MM.1S (cell line): ENCODE measurements at regions not wholly inside any gene's neighbourhood (a gene's known extent, or its start where the extent isn't known, plus 50 kb on each side); places are given as distances from the start of the nearest gene placed in this dataset.

ENCODE experiments used
- DNase-seq: peaks from one replicate; pipeline ENCODE4 v3.0.0-alpha.2; 2015
- H2AFZ ChIP-seq: fragments of 300-600 bp; sonication (generic); 2 replicates; pipeline ENCODE4 v1.6.0; 2016; ENCODE audit warnings: antibody characterized with exemption, low read length
- H3F3A ChIP-seq: fragments of 300-600 bp; sonication (generic); 2 replicates; pipeline ENCODE4 v1.6.1; 2016; ENCODE audit warnings: mild to moderate bottlenecking, antibody characterized with exemption, low read length, moderate library complexity, mixed read lengths; ENCODE audit not compliant: insufficient read depth
- H3K27ac ChIP-seq: fragments of 300-600 bp; sonication (generic); 2 replicates; pipeline ENCODE4 v1.5.1; 2016; ENCODE audit warnings: mild to moderate bottlenecking, low read length
- H3K27me3 ChIP-seq: fragments of 300-600 bp; sonication (generic); replicated peaks from 2 replicates; pipeline ENCODE4 v1.6.0; 2016; ENCODE audit warnings: low read length; ENCODE audit not compliant: insufficient read depth
- H3K36me3 ChIP-seq: fragments of 300-600 bp; sonication (generic); replicated peaks from 2 replicates; pipeline ENCODE4 v1.6.1; 2016; ENCODE audit warnings: mild to moderate bottlenecking, low read length, mixed read lengths; ENCODE audit not compliant: insufficient read depth
- H3K4me1 ChIP-seq: fragments of 300-600 bp; sonication (generic); 2 replicates; pipeline ENCODE4 v1.6.1; 2016; ENCODE audit warnings: low read length, mixed read lengths
- H3K4me2 ChIP-seq: fragments of 300-600 bp; sonication (generic); 2 replicates; pipeline ENCODE4 v1.6.0; 2016; ENCODE audit warnings: low read depth, low read length
- H3K4me3 ChIP-seq: fragments of 300-600 bp; sonication (generic); 2 replicates; pipeline ENCODE4 v1.5.1; 2016; ENCODE audit warnings: low read length, mixed read lengths
- H3K79me2 ChIP-seq: fragments of 300-600 bp; sonication (generic); 2 replicates; pipeline ENCODE4 v1.6.1; 2016; ENCODE audit warnings: mixed run types, low read length, mixed read lengths
- H3K9ac ChIP-seq: fragments of 300-600 bp; sonication (generic); 2 replicates; pipeline ENCODE4 v1.6.1; 2016; ENCODE audit warnings: low read length, mixed read lengths
- H3K9me2 ChIP-seq: fragments of 300-600 bp; sonication (generic); replicated peaks from 2 replicates; pipeline ENCODE4 v1.6.1; 2016; ENCODE audit warnings: mild to moderate bottlenecking, low read length, mixed read lengths; ENCODE audit not compliant: insufficient read depth
- H3K9me3 ChIP-seq: fragments of 300-600 bp; sonication (generic); replicated peaks from 2 replicates; pipeline ENCODE4 v1.6.1; 2016; ENCODE audit warnings: mild to moderate bottlenecking, low read length, mixed read lengths; ENCODE audit not compliant: insufficient read depth
- H4K20me1 ChIP-seq: fragments of 300-600 bp; sonication (generic); 2 replicates; pipeline ENCODE4 v1.6.1; 2016; ENCODE audit warnings: mild to moderate bottlenecking, low read length, moderate library complexity, mixed read lengths; ENCODE audit not compliant: insufficient read depth
- EZH2 ChIP-seq: fragments of 300-600 bp; sonication (generic); optimal IDR thresholded peaks from 2 replicates; pipeline ENCODE3; 2017; ENCODE audit warnings: low read depth, mild to moderate bottlenecking, antibody characterized with exemption, low read length, mixed read lengths
- EZH2phosphoT487 ChIP-seq: fragments of 300-600 bp; sonication (generic); IDR thresholded peaks from 2 replicates; pipeline ENCODE4 v1.6.1; 2018; ENCODE audit warnings: antibody characterized with exemption, low read length
- TF ChIP-seq, protein P1 (sequence below): fragments of 300-600 bp; sonication (generic); IDR thresholded peaks from 2 replicates; pipeline ENCODE4 v1.5.1; 2016; ENCODE audit warnings: antibody characterized with exemption, low read length, mixed read lengths

DNA sequence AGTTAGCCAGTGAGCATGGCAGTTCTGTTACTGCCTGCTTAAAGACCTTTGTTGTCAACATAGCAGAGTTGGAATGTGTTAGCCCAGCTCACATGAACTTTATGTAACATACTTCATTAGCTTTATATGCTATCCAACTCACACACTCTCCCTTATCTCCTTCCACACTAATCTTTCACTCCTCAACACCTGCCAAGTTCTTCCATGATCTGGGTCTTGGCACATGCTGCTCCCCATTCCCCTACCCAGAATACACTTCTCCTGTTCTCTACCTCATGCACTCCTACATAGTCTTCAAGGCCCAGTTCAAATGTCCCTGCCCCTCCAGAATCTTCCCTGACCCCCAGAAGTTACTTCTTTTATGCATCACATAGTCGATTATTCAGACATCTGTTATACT is 179.3 kb downstream of the KATNAL1 start:
- Histone ChIP-seq H3K4me2 (no peak overlapping the region), H3K4me1 (no peaks in the 10 kb centered on the region), H2AFZ (no peak overlapping the region), H3K27ac (no peak overlapping the region), H3K4me3 (no peak overlapping the region), H3K79me2 (no peaks in the 10 kb centered on the region), H4K20me1 (no peaks in the 10 kb centered on the region), H3F3A (no peaks in the 10 kb centered on the region), H3K36me3 (no peaks in the 10 kb centered on the region), H3K9me3 (no peaks in the 10 kb centered on the region), H3K9me2 (no peaks in the 10 kb centered on the region), H3K9ac (no peak overlapping the region), H3K27me3 (no peaks in the 10 kb centered on the region)
- no peak for DNase-seq
- TF ChIP-seq EZH2phosphoT487, result no peak
- no peak for TF ChIP-seq EZH2
- TF ChIP-seq, protein P1, sequence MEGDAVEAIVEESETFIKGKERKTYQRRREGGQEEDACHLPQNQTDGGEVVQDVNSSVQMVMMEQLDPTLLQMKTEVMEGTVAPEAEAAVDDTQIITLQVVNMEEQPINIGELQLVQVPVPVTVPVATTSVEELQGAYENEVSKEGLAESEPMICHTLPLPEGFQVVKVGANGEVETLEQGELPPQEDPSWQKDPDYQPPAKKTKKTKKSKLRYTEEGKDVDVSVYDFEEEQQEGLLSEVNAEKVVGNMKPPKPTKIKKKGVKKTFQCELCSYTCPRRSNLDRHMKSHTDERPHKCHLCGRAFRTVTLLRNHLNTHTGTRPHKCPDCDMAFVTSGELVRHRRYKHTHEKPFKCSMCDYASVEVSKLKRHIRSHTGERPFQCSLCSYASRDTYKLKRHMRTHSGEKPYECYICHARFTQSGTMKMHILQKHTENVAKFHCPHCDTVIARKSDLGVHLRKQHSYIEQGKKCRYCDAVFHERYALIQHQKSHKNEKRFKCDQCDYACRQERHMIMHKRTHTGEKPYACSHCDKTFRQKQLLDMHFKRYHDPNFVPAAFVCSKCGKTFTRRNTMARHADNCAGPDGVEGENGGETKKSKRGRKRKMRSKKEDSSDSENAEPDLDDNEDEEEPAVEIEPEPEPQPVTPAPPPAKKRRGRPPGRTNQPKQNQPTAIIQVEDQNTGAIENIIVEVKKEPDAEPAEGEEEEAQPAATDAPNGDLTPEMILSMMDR, result no peak

DNA sequence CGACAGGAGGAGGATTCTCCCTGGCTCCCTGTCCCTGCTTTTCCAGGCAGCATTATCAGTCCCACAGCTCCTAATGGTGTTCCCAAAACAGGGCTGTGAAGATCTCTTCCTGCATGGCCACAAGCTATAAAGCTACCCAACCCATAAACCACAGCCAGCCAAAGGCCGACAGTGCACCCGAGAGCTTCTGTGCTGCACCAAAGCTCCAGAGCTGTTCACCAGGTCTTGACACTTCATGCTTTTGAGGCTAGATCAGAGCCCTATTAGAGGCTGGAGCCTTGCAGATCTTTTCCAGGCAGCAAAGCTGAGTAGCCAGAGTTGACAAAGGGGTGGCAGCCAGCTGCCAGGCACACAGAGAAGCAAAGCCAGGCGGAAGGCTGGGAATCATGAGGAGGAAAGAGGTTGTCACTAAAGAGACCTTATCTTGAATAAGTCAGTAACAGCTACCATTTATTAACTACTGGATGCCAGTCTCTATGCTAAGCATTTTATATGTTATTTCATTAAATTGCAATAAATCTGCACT is 180.4 kb downstream of the KATNAL1 start:
- H3K4me1 ChIP-seq, result no peaks in the 10 kb centered on the region
- TF ChIP-seq EZH2 (no peak), EZH2phosphoT487 (no peak)
- TF ChIP-seq, protein P1, result no peak
- no peaks in the 10 kb centered on the region for H3K9me2 ChIP-seq
- H3K9me3 ChIP-seq, result no peaks in the 10 kb centered on the region
- H3K79me2 ChIP-seq, result no peaks in the 10 kb centered on the region
- H3K36me3 ChIP-seq, result no peaks in the 10 kb centered on the region
- no peaks in the 10 kb centered on the region for H3K27me3 ChIP-seq
- no peak overlapping the region for H3K9ac ChIP-seq
- no peaks in the 10 kb centered on the region for H3F3A ChIP-seq
- H3K4me3 ChIP-seq, result no peak overlapping the region
- H4K20me1 ChIP-seq, result no peaks in the 10 kb centered on the region
- DNase-seq, result no peak
- no peak overlapping the region for H3K27ac ChIP-seq
- no peak overlapping the region for H3K4me2 ChIP-seq
- H2AFZ ChIP-seq, result no peak overlapping the region

DNA sequence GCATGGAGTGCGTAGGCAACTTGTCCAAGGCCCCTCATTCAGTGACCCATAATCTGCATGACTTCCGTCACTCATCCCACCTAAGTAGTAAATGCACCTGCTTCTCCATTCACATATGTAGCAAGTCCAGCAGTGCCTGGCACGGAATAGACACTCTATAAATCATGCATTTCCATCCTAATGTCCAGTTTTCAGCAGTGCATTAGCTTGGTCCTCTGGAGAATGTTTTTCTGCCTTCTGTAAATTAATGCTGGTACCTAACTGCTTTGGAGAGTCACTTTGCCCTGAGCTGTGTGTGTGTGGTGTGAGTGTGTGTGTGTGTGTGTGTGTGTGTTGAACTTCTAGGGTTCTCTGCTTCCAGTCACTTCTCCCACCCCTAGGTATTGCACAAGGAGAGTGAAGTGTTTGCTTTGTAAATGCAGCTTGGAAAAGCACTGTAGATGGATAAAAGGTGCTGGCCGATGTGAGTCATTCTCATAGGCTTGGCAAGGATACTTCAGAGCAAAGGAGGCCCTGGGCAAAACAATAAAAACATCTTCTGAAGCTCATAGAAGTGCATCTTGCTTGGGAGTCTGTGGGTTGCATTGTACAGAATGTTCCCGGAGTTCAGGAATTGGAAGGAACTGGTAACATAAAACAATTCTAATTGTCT is 181.8 kb downstream of the KATNAL1 start:
- Histone ChIP-seq H3K4me2 (no peak overlapping the region), H3K4me3 (no peak overlapping the region), H3K9me3 (no peaks in the 10 kb centered on the region), H2AFZ (no peak overlapping the region), H4K20me1 (no peaks in the 10 kb centered on the region), H3K4me1 (no peaks in the 10 kb centered on the region), H3K79me2 (no peaks in the 10 kb centered on the region), H3K9me2 (no peaks in the 10 kb centered on the region), H3K36me3 (no peaks in the 10 kb centered on the region), H3K27me3 (no peaks in the 10 kb centered on the region), H3K9ac (no peak overlapping the region), H3K27ac (no peak overlapping the region), H3F3A (no peaks in the 10 kb centered on the region)
- DNase-seq, result no peak
- TF ChIP-seq EZH2 (no peak), EZH2phosphoT487 (no peak)
- TF ChIP-seq, protein P1, result no peak
